GM21367 (cell line): ENCODE measurements at regions not wholly inside any gene's neighbourhood (a gene's known extent, or its start where the extent isn't known, plus 50 kb on each side); places are given as distances from the start of the nearest gene placed in this dataset.

Experiments
- ATAC-seq: cut with Tn5 transposase; IDR thresholded peaks from one replicate; pipeline ENCODE4 v1.9.1; 2021; ENCODE audit not compliant: unreplicated experiment

DNA sequence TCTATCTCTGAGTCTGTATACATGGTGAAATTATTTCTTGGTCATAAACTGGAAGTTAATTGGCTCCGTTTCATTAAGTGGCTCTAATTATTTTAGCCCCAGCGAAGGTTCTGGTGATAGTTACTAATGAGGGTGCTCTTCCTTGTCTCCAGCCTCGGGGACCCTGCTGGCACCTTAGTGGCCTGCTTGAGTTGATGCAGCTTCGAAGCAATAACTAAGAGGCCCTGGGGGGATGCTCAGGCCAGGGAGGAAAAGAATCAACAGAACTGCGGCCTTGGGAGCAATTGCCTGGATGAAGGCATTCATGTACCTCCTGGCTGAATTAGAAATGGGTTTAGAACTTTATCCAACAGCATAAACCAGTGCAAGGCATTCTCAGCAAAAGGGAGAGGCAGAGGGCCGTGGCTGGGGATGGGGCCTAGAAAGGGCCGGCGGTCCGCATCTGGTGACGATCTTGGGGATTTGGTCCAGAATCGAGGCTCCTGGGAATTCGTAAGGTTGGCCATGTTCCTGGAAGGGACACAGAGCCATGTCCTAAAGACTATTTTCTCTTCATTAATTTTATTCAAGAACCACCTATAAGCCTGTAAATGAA is 100.0 kb upstream of the AJAP1 start:
- ATAC-seq: no peak

DNA sequence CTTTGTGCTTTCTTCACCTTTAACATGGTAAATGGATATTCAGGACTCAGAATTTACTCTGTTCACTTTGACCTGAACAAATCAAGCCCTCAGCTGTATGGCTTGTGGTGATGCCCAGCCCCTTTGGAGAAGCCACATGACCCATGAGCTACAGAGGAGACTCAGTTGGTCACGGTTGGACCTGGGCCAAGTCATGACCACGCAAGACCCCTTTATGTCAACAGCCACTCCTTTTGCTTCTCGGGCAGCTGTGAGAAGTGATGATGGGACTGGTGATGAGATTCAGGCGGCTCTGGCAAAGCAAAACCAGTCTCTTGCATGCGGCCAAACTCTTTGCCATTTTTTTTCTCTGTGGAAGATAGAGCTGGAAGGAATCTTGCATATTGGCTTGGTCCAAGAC is 96.5 kb upstream of the AJAP1 start:
- ATAC-seq: no peak

GRCh38 chr1:4561205-4561604 is 93.2 kb upstream of the AJAP1 start:
- no peak for ATAC-seq

GRCh38 chr1:4562321-4562720 is 92.1 kb upstream of the AJAP1 start:
- ATAC-seq: no peak

DNA sequence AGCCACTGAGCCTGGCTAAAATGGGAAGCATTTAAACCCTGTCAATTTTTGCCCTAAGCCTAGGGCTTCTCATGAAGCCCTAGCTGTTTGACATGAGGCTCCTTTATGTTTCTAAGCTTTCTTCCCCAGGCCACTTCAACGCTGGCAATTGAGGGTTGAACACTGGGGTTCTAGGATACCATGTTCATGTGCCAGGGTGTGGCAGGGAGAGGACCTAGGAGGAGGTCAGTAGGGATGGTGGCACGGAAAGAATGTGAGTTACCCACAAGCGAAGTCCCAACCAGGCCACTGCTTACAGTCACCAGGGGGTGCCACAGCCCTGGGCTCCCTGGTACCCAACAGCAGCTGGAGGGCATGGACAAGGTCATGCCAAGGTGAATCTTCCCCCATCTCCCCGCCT is 90.8 kb upstream of the AJAP1 start:
- no peak for ATAC-seq

DNA sequence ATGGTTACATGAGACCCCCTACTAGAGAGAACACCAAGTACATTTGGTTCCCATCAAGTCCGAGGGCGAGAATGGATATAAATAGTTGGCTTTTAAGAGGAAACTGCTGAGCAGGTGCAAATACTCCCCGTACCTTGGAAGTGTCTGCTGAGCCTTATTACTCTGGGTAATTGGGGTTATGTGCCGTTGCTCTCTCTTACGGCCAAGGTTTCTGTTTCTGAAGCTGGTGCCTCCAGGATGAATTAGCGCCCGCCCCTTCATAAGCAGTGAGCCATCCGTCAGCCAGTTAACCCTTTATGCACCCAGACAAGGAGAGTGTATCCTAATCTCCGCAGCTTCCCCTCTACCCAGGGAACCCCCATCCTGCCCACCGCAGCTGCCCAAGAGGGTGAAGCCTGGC is 90.4 kb upstream of the AJAP1 start:
- no peak for ATAC-seq

DNA sequence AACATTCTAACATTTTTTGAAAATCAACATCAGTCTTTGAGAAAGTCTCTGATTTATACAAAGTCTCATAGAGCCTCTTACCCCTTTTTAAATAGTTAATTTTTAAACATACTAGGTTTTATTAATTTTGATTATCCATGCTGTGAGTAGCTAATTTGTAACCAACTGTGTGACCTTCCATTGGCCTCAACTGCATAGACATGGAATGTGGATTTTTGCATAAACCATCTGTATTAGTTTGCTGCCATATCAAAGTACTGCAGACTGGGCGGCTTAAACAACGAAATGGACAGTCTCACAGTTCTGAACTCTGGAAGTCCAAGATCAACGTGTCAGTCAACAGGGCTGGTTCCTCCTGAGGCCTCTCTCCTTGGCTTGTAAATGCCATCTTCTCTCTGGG is 89.2 kb upstream of the AJAP1 start:
- ATAC-seq: no peak

GRCh38 chr1:4565801-4566449 is 88.5 kb upstream of the AJAP1 start:
- ATAC-seq: no peak

GRCh38 chr1:4571263-4571662 is 83.1 kb upstream of the AJAP1 start:
- ATAC-seq: no peak

DNA sequence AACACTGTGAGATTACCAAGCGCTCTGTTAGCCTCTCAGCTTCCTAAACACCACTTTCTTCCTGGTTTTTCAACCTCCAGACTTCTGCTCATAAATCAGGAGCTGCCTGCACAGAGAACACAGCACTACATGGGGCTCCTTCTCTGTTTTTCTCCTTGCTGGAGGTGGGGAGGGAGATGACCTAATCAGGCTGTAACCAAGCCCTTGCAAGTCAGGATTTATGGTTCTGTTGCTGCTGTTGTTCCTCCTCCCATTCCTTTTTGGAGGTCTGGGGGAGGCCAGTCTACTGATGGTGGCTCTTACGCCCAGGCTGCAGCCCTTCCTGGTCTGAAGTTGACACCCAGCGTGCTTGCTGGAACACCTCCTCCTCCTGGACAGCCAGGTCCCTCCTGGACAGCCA is 80.9 kb upstream of the AJAP1 start:
- ATAC-seq: no peak

- ATAC-seq: no peak
These were observed 72.6 kb upstream of the AJAP1 start for GRCh38 chr1:4581807-4582206.

DNA sequence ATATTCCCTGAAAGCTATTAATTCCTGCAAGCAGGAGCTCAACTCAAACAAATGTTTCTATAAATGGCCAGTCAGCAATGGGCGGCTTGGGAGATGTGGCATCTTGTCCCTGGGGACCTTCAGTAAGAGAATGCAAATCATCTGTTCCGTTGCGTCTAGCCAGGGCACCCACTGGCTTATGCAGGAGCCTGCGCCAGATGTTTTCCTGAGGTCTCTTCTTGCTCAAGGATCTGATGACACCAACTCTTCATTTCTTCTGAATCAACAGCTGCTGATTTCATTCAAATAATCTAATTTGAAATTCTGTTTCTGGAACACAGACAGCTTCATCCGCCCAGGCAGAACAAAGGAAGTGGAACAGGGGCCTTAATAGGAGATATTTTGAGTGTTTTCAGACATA is 70.0 kb upstream of the AJAP1 start:
- no peak for ATAC-seq

GRCh38 chr1:4585216-4585615 is 69.2 kb upstream of the AJAP1 start:
- ATAC-seq: no peak

- no peak for ATAC-seq
These were observed 68.7 kb upstream of the AJAP1 start for GRCh38 chr1:4585705-4586104.

GRCh38 chr1:4586611-4587160 is 67.7 kb upstream of the AJAP1 start:
- no peak for ATAC-seq

DNA sequence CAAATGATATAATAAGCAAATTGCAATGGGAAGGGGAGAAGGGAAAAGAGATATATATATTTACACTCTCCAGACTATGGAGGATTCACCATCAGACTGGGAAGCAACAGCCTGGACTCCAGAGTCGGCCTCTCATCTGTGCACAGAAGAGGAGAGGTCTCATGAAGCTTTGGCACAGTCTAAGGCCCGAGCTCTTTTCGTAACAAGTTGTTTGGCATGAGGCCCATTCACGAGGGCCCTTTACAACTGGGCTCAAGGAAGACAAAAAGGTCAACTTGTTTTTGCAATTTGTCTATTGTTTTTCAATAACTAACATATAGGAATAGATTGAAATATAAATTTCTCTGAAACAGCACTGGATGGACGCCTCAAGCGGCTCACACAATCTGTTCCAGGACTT is 66.7 kb upstream of the AJAP1 start:
- no peak for ATAC-seq

DNA sequence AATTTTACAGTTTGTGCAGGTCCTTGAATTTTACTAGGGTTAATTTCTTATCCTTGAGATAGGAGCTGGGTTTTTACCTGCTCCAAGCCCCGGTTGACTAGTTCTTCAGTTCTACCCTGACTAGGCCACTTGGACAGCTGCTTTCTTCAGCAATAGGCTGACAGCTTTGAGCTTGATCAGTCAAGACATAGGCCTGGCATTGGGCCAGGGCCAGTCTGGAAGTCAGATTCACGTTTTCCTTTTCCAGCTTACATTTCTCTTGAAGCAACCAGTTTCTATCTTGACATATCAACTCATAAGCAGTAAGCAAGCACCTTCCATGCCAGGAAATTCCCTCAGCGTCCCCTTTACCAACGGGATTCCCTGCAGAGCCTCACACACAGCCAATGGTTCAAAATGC is 63.7 kb upstream of the AJAP1 start:
- no peak for ATAC-seq

DNA sequence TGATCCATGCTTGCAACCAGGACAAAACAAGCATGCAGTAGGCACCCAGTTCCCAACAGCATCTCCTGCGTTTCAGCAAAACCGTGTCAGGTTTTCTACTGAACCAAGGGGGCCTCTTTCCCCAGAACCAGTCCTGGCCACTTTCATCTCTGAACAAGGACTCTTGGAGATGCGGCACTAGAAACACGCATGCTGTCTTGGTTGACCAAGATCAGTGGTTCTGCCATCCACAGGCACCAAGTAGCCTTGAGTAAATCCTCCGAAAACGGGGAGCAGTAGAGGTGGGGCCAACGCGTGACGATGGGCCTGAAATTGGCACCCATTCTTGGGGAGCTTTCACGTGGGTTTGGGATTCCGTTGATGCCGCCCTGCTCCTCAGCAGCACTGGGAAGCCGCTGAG is 62.5 kb upstream of the AJAP1 start:
- no peak for ATAC-seq

DNA sequence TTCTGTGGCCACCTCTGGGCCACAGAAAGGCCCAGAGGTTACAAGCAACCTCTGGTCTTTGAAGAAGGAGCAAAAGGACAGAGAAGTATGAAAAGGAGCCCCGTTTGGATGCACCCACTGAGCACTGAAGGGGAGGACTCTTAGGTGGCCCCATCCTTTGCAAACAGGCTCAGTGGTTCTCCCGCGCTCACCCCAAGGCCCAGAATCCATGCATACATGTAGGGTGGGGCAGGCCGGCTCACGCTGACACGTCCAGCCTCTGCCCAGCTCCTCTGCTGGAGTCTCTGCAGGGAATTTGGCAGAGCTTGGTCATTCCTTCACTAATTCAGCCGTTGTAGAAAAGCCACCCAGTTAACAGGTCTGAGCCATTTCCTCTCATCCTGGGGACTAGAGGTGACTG is 61.3 kb upstream of the AJAP1 start:
- no peak for ATAC-seq

DNA sequence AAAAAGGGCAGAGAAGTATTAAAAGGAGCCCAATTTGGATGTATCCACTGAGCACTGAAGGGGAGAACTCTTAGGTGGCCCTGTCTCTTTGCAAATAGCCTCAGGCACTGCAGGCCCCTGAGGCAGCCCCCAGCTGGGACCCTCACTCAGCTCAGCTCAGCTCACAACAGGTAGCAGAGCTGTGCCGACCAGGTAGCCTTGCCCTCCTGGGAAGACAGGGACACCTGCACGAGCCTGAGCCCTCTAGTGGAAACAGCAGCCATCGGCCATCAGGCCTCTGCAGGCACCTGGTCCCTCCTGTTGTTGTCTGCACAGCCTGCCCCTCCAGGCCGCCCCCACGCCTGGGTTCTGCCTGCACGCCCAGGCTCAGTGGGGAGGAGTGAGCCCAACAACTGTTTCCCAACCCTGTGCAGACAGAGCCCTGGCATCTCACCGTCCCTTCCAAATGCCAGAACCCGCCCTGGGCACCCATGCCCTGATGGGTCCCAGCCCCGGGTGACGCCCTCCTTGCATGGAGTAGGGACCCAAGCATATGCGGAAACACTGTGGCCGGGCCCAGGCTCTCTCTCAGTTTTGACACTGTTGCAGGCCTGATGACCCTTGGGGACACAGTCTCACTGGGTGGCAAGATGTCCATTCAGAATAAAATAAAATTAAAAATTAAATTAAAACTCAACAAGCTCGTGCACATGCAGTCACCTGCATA is 60.0 kb upstream of the AJAP1 start:
- ATAC-seq: no peak

DNA sequence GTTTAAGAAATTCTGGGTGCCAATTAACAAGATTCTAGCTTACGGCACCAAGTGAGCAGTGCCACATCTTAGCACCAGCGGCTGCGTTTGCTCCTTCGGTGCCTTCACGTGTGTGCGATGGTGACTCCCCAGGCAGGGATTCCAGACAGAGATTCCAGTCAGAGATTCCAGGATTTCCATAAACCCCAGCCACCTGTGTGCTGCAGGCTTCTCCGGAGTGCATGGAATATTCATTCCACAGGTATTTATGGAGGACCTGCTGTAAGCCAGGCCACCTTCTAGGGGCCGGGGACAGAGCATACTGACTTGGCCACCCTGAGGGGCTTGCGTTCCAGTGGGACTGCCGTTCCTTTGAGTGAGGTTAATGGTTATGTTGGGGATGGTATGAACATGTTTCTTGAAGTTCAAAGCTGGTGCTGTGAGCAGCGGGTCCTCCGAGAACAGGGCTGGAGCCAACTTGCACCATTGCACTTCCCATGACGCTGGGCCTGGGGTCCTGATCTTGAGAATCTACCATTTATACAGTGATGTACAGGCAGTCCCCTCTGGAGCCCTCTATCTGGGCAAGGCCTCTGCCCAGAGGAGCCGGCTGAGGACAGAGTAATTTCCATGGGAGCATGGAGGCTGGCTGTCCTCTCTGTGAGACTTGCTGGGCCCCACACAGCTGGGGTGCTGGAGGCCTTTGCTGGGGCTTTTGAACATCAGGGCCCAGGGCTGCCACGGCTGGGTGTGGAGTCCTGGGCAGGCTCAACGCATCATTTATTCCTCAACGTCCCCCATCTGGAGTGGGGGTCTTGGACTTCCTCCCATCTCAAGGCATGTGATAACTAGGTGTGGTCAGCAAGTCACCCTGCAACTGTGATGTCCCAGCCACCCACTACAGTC is 58.8 kb upstream of the AJAP1 start:
- ATAC-seq: no peak
